GM23248 (cell line): ENCODE measurements at regions not wholly inside any gene's neighbourhood (a gene's known extent, or its start where the extent isn't known, plus 50 kb on each side); places are given as distances from the start of the nearest gene placed in this dataset.

Experiments used
- DNase-seq: peaks from one replicate; pipeline ENCODE4 v3.0.0-alpha.2; 2015
- H2AFZ ChIP-seq: fragments of 200-600 bp; sonication (generic); 2 replicates; pipeline ENCODE4 v1.6.1; 2016; ENCODE audit warnings: antibody characterized with exemption
- H3F3A ChIP-seq: fragments of 200-600 bp; sonication (generic); 2 replicates; pipeline ENCODE4 v1.6.1; 2016; ENCODE audit warnings: mild to moderate bottlenecking, antibody characterized with exemption, mixed run types; ENCODE audit not compliant: insufficient read depth
- H3K27ac ChIP-seq: fragments of 200-600 bp; sonication (generic); 2 replicates; pipeline ENCODE4 v1.5.1; 2016; ENCODE audit warnings: mild to moderate bottlenecking
- H3K27me3 ChIP-seq: fragments of 200-600 bp; sonication (generic); replicated peaks from 2 replicates; pipeline ENCODE4 v1.6.1; 2016; ENCODE audit warnings: mild to moderate bottlenecking; ENCODE audit not compliant: insufficient read depth
- H3K36me3 ChIP-seq: fragments of 200-600 bp; sonication (generic); 2 replicates; pipeline ENCODE4 v1.6.1; 2016; ENCODE audit warnings: low read depth, mild to moderate bottlenecking
- H3K4me1 ChIP-seq: fragments of 200-600 bp; sonication (generic); 2 replicates; pipeline ENCODE4 v1.6.1; 2016; ENCODE audit warnings: mild to moderate bottlenecking; ENCODE audit not compliant: insufficient read depth
- H3K4me2 ChIP-seq: fragments of 200-600 bp; sonication (generic); one replicate; pipeline ENCODE4 v1.6.1; 2016; ENCODE audit warnings: mild to moderate bottlenecking; ENCODE audit not compliant: unreplicated experiment
- H3K4me3 ChIP-seq: fragments of 200-600 bp; sonication (generic); 2 replicates; pipeline ENCODE4 v1.5.1; 2016; ENCODE audit warnings: mild to moderate bottlenecking
- H3K79me2 ChIP-seq: fragments of 200-600 bp; sonication (generic); 2 replicates; pipeline ENCODE4 v1.6.1; 2016; ENCODE audit warnings: mild to moderate bottlenecking; ENCODE audit not compliant: insufficient read depth
- H3K9ac ChIP-seq: fragments of 200-600 bp; sonication (generic); 2 replicates; pipeline ENCODE4 v1.6.1; 2016; ENCODE audit warnings: mild to moderate bottlenecking
- H3K9me2 ChIP-seq: fragments of 200-600 bp; sonication (generic); 2 replicates; pipeline ENCODE4 v1.6.1; 2016; ENCODE audit warnings: mixed run types, mild to moderate bottlenecking, moderate library complexity; ENCODE audit not compliant: insufficient read depth
- H3K9me3 ChIP-seq: fragments of 200-600 bp; sonication (generic); one replicate; pipeline ENCODE4 v1.6.1; 2017; ENCODE audit warnings: low read depth
- H4K20me1 ChIP-seq: fragments of 200-600 bp; sonication (generic); 2 replicates; pipeline ENCODE4 v1.6.0; 2016; ENCODE audit not compliant: insufficient read depth
- EZH2 ChIP-seq: fragments of 200-600 bp; sonication (generic); IDR thresholded peaks from 2 replicates; pipeline ENCODE4 v1.6.1; 2018; ENCODE audit warnings: antibody characterized with exemption, mild to moderate bottlenecking; ENCODE audit not compliant: insufficient read depth, poor library complexity, severe bottlenecking
- EZH2phosphoT487 ChIP-seq: fragments of 200-600 bp; sonication (generic); IDR thresholded peaks from 2 replicates; pipeline ENCODE4 v1.6.1; 2018; ENCODE audit warnings: antibody characterized with exemption, moderate library complexity, mild to moderate bottlenecking, low read depth; ENCODE audit not compliant: insufficient read depth
- WGBS, 2 experiments: methylation state at CpG; one replicate each; pipeline ENCODE4 v1.1.6; 2015 to 2017; ENCODE audit warnings: low lambda C conversion rate in 2 of 2, low coverage in 1 of 2; ENCODE audit errors: missing lambda C conversion rate in 2 of 2; 5-methylcytosine and 5-hydroxymethylcytosine counted together
- in situ Hi-C: fragments of 300-500 bp; cut with MboI; formaldehyde crosslinking; loops from 2 replicates; pipeline ENCODE4 v1.15.0; 2020

DNA sequence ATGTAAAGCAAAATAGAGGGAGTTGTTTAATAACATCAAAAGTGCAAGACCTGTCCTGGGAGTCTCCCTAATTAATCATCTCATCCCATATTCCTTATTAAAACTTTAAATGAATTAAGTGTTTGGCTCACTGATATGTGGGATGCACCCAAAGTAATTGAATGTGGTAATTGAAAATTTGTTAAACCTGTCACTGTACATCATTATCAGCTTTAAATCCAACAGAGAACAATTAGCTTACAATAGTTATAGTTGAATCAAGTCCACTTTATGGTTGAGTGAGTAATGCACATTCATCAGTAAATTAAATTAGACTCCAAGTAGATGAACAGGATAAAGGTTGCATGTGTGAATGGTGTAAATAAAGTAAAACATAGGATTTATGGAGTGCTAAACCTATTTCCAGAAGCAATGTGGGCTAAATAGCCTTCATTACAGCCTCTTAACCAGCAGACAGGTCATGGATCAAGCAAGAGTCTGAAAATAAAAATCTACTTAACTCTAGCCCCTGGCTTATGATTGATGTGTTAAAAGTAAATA lies 608.2 kb upstream of the CCDC54 start:
- Histone ChIP-seq H3K27me3 (no peaks in the 10 kb centered on the region), H2AFZ (0 out of 2 replicates have a peak overlapping the region, but pooled peaks have one; percentile 8), H3K36me3 (no peaks in the 10 kb centered on the region), H3K9ac (no peak overlapping the region), H3K4me1 (peaks cover 32% of the 10 kb centered on the region), H3K9me2 (no peaks in the 10 kb centered on the region), H3F3A (peaks cover 19% of the 10 kb centered on the region), H3K4me2 (no peak overlapping the region), H3K4me3 (no peak overlapping the region), H3K9me3 (no peaks in the 10 kb centered on the region), H3K27ac (no peak overlapping the region), H4K20me1 (no peaks in the 10 kb centered on the region), H3K79me2 (no peaks in the 10 kb centered on the region)
- no peak for DNase-seq
- no peak for TF ChIP-seq EZH2phosphoT487
- TF ChIP-seq EZH2: no peak
- in situ Hi-C loops: no loop called here

DNA sequence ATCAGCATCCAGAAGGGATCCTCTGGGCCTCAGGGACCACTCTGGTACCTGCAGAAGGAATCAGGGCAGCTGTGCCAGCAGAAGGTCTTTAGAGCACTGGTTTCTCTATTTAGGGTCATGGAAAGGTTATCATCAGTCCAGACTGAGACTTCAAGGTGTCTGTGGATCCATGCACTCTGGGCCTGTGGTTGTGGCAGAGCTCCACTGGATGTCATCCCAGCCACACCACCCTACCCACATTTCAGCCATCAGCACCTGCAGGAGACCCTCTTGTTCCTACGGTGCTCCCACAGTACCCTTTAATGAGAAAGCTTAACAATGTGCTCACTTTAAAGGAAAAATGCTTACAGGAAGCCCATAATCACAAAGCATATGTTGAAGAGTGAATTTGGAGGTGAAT lies 603.4 kb upstream of the CCDC54 start:
- no peak overlapping the region for H3K4me3 ChIP-seq
- no peak overlapping the region for H3K27ac ChIP-seq
- no peaks in the 10 kb centered on the region for H3K9me3 ChIP-seq
- H3K27me3 ChIP-seq: no peaks in the 10 kb centered on the region
- in situ Hi-C loops: no loop called here
- 73 to 96% methylated on average over 1 of the region's 1 CpG for WGBS, 2 experiments
- TF ChIP-seq EZH2phosphoT487 (no peak), EZH2 (no peak)
- no peaks in the 10 kb centered on the region for H4K20me1 ChIP-seq
- H3K36me3 ChIP-seq: no peaks in the 10 kb centered on the region
- no peaks in the 10 kb centered on the region for H3K9me2 ChIP-seq
- no peak overlapping the region for H3K9ac ChIP-seq
- H3K79me2 ChIP-seq: no peaks in the 10 kb centered on the region
- no peak for DNase-seq
- H3K4me1 ChIP-seq: peaks cover 9% of the 10 kb centered on the region; the same call in 1 of the 2 replicates
- H3F3A ChIP-seq: no peaks in the 10 kb centered on the region
- H2AFZ ChIP-seq: no peak overlapping the region; the same call in 1 of the 2 replicates
- no peak overlapping the region for H3K4me2 ChIP-seq

DNA sequence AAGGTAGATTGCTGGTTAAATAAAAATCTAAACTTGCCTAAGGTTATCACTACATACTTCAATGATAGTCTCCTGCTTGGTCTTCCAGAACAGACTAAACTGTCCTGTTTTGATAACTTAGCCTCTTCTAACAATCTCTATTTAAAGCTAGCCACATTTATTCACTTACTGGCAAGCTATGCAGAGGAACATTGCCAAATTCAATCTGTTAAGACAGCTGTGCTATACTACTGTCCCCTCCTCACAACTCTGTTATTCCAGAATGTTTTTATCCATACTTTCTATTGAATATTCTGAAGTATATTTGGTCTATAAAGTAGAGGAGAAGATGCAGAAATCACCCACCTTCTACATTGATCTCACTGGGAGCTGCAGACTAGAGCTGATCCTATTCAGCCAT lies 594.0 kb upstream of the CCDC54 start:
- H3K4me3 ChIP-seq: no peak overlapping the region
- H4K20me1 ChIP-seq: no peaks in the 10 kb centered on the region
- no peaks in the 10 kb centered on the region for H3K4me1 ChIP-seq
- H3K79me2 ChIP-seq: no peaks in the 10 kb centered on the region
- no peak for DNase-seq
- no peaks in the 10 kb centered on the region for H3K9me2 ChIP-seq
- no peak overlapping the region for H3K9ac ChIP-seq
- in situ Hi-C loops: no loop called here
- TF ChIP-seq EZH2 (no peak), EZH2phosphoT487 (no peak)
- no peak overlapping the region for H3K27ac ChIP-seq
- H2AFZ ChIP-seq: no peak overlapping the region
- H3K36me3 ChIP-seq: no peaks in the 10 kb centered on the region
- no peaks in the 10 kb centered on the region for H3K27me3 ChIP-seq
- no peaks in the 10 kb centered on the region for H3F3A ChIP-seq
- H3K9me3 ChIP-seq: no peaks in the 10 kb centered on the region
- no peak overlapping the region for H3K4me2 ChIP-seq

DNA sequence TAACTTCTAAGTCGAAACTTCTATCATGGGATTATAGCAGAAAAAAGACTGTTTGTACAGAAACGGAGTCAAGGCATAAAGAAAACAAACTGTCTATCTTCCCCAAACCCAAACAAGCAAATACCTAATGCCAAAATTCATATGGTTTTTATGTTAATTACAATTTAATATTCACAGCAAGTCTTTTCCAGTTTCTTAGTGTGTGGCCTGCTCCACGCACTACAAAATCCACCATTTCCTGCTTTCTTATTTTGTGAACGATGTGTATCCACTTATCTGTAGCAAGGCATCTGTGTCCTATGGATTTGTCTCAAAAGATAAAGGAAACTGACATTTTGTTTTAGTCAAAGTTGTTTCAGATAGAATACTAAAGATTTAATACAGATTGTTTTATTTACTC lies 588.0 kb upstream of the CCDC54 start:
- H4K20me1 ChIP-seq: no peaks in the 10 kb centered on the region
- peaks cover 15% of the 10 kb centered on the region for H3K4me1 ChIP-seq
- no peak overlapping the region for H2AFZ ChIP-seq
- H3K79me2 ChIP-seq: no peaks in the 10 kb centered on the region
- 93 to 95% methylated on average over 4 of the region's 4 CpGs for WGBS, 2 experiments
- in situ Hi-C loops: no loop called here
- no peaks in the 10 kb centered on the region for H3F3A ChIP-seq
- no peaks in the 10 kb centered on the region for H3K9me3 ChIP-seq
- DNase-seq: no peak
- H3K27me3 ChIP-seq: no peaks in the 10 kb centered on the region
- TF ChIP-seq EZH2 (no peak), EZH2phosphoT487 (no peak)
- H3K27ac ChIP-seq: no peak overlapping the region
- no peak overlapping the region for H3K9ac ChIP-seq
- 0 out of 2 replicates have a peak, but pooled peaks cover 6% of the 10 kb centered on the region for H3K36me3 ChIP-seq
- no peak overlapping the region for H3K4me2 ChIP-seq
- no peaks in the 10 kb centered on the region for H3K9me2 ChIP-seq
- H3K4me3 ChIP-seq: no peak overlapping the region

DNA sequence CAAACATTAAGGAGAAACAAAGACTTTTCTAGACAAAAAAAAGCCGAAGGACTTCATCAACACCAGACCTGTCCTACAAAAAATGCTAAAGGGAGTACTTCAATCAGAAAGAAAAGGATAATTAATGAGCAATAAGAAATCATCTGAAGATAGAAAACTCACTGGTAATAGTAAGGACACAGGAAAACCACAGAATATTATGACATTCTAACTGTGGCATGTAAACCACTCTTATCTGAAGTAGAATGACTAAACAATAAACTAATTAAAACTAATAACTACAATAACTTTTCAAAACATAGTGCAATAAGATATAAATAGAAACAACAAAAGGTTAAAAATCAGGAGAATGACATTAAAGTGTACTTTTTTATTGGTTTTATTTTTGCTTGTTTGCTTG lies 584.5 kb upstream of the CCDC54 start:
- WGBS, 2 experiments: 93% methylated on average over 1 of the region's 1 CpG
- Histone ChIP-seq H2AFZ (no peak overlapping the region), H3K4me3 (no peak overlapping the region), H3F3A (no peaks in the 10 kb centered on the region), H3K9ac (no peak overlapping the region), H3K4me2 (no peak overlapping the region), H4K20me1 (no peaks in the 10 kb centered on the region), H3K4me1 (peaks cover 22% of the 10 kb centered on the region), H3K36me3 (0 out of 2 replicates have a peak, but pooled peaks cover 6% of the 10 kb centered on the region), H3K27me3 (no peaks in the 10 kb centered on the region), H3K9me3 (no peaks in the 10 kb centered on the region), H3K9me2 (no peaks in the 10 kb centered on the region), H3K27ac (no peak overlapping the region), H3K79me2 (no peaks in the 10 kb centered on the region)
- in situ Hi-C loops: no loop called here
- TF ChIP-seq EZH2phosphoT487: no peak
- no peak for TF ChIP-seq EZH2
- DNase-seq: peak; percentile 19
